Eye (tissue), 1 donor: ENCODE measurements at regions not wholly inside any gene's neighbourhood (a gene's known extent, or its start where the extent isn't known, plus 50 kb on each side); places are given as distances from the start of the nearest gene placed in this dataset.
A peak's percentile ranks its signal among the peaks of the same experiment; 100 is the strongest.
"Not testable (repeated sequence)": the region's sequence is repeated elsewhere in the genome, so short reads cannot be mapped to it uniquely, and the experiment has no call there.

Experiments
- DNase-seq: peaks from one replicate; pipeline ENCODE4 v3.0.0-alpha.2; 2015

DNA sequence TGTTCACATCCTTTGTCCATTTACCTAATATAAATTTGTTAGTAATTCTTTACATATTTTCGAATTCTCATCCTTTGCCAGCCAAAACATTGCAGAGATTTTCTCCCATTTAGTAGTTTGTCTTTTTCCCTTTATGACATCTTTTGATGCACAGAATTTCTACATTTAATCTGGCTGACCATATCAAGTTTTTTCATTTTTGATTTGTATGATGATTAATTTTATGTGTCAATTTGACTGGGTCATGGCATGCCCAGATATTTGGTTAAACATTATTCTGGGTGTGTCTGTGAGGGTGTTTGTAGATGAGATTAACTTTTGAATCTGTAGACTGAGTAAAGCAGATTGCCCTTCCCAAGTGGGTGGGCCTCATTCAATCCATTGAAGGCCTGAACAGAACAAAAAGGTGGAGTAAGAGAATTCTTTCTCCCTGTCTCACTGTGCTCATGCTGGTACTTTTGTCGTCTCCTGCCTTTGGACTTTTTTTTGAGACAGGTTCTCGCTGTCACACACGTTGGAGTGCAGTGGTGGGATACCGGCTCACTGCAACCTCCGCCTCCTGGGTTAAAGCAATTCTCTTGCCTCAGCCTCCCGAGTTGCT, 72.1 kb upstream of the EPB41L1 start:
- no peak for DNase-seq

DNA sequence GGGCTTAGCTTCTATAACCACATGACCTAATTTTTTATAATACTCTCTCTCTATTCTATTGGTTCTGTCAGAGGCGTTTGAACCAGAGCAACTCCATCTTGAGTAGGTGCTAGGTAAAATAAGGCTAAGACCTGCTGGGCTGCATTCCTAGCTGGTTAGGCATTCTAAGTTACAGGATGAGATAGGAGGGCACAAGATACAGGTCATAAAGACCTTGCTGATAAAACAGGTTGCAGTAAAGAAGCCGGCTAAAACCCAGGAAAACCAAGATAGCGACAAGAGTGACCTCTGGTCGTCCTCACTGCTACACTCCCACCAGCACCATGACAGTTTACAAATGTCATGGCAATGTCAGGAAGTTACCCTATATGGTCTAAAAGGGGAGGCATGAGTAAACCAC, 71.3 kb upstream of the EPB41L1 start:
- not testable (repeated sequence) for DNase-seq

DNA sequence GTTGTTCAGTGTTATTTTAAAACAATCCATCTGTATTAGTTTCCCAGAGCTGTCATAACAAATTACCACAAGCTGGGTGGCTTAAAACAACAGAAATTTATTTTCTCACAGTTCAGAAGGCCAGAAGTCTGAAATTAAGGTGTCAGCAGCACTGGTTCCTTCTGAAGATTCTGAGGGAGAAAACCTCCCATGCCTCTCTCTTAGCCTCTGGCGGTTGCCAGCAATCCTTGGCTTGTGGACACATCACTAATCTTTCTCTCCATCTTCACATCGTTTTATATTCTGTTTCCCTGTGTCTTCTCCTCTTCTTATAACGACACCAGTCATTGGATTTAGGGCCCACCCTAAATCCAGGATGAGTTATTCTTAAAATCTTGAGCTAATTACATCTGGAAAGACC, 70.2 kb upstream of the EPB41L1 start:
- no peak for DNase-seq

DNA sequence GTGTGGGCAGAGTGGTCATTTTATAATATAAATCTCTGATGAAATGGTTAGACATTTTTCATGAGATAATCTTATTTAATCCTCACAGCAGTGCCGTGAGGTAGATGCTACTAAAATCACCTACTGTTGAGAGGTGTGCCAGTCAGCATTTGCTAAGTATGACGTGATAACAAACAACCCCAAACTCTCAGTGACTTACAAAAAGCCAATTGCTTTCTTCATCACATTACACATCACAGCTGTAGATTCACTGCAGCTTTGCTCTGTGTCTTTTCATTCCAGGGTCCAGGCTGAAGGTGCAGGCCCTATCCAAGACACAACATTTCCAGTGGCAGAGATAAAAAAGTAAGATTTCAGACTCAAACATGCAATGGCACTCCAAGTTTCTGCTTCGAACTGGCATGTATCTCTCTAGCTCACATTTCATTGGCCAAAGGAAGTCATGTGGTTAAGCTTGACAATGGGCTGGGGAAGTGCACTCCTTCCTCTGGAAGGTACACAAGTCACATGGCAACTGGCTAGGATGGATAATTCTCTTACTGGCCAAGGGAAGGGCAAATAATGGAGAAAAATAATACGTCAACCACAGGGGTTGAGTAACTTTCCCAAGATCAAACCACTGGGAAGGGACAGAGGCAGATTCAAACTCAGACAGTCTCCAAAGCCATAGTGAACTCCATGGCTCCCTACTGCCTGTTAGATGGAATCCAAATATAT, 69.5 kb upstream of the EPB41L1 start:
- no peak for DNase-seq

DNA sequence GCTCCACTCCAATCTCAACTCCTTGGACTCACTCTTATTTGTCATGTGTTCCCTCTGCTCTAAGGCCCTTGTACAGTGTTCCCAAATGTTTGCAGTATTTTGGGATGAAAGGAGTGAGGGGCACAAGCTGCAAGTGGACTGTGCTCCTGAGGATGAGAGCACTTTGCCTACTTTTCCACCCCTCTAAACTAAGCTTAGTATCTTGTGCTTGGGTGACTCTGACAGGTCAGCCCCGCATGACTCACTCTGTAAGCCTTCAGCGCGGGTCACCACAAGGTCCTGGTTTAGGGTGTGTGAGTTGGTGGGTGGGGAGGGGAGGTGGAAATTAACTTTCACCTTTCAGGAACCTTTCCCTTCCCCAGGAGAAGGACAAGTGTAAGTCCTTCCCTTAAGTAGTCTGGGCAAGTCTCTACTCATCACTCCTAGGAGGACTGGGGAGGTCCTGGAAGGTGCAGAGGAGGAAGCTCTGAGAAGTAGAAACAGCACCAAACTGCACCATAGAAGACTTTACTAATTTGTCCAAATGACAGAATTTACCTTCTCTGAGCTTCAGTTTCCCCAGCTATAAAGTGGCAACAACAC, 68.8 kb upstream of the EPB41L1 start:
- no peak for DNase-seq

DNA sequence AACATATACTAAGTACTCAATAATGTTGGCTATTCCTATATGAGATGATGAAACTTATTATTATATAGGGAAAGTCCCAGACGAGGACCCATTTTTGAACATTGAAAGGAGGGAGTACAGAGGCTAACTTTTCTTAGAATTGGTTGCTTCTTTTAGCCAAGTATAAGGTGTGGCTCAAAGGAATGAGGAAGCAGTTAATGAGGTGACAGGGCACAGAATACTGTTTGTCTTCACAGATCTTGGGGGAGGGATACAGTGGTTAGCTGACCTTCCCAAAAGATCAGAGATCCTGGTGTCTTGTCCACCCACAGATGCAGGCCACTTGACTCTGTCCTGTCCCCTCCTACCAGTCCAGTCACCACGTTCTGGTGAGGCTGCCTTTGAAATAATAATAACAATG, 67.8 kb upstream of the EPB41L1 start:
- no peak for DNase-seq

DNA sequence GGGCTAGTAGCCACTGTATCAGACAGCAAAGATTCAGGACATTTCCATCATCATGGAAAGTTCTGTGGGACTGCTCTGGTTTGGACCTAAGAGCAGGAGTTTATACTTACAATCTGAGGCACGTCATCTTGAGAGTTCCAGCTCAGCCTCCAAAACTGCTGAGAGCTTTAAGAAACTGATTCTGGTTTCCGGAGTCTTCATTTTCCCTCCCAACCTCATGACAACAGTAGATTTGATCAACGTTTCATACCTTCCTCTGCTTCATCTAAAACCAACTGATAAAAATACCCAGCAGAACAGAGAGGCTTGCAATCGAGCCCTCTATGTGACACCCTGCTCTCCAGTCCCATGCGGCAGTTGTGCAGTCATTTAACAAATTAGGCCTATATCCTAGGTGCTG, 64.3 kb upstream of the EPB41L1 start:
- no peak for DNase-seq

DNA sequence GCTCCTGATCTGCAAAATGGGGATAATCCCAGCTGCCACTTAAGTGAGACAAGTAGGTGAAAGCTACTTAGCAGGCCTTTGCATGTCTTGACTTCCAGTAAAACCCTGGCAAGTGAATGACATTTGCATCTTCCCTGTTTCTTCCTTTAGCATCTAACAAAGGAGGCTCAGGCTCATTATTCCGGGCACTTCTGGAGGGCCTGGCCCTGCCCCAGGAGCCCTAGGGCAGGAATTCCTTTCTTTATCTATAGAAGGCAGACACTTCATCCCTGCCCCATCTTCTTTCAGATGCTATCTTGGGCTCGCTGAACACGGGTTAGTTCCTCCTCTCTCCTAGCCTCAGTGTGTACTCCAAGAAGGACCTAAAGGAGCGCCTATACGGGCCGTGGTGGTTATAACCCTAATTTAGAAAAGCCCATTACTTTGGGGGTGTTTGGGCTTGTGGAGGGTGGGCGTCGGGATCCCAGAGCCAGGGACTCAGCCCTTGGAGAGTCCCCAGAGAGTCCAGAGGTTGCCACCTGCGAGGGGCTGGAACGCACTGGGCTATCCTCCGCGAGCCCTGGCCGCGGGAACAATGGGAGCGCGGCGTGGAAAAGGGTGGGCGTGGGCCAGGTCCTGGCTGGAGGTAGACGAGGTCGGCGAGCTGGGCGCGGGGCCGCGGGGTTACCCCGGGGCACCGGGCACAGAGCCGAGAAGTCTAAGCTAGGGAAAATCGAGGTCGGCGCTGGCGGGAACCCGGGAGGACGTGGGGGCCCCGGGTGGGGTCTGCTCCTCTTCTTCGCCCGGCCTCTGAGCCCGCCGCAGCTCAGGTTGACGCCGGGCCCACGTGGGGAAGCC, 62.8 kb upstream of the EPB41L1 start:
- DNase-seq: peak; percentile 64

DNA sequence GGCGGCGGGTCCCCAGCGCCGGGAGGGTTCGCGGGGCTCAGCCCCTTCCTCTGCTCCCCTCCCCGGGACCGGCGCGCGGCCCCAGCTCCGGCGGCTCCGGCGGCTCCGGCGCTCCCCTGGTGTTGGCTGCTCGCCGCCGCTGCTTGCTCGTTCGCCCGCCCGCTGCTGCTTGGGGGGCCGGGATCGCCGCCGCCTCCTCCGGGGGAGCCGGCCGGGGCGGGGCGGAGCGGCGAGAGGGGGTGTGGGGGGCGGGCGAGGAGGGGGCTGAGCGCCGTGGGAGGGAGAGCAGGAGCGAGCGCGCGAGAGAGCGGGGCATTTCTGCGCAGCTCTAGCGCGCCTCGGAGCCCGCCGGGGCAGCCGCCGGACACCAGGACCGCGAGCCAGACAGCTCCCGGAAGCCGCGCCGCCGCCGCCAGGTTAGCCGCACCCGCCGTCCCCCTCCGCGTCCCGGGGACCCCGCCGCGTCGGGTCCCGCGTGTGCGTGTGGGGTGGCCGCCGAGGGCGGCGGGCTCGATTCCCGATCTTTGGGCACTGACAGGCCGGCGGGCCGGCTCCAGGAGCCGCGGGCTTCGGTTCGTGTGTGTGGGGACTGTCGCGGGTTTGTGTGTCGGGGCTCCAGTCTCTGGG, 62.0 kb upstream of the EPB41L1 start:
- peak; percentile 58 for DNase-seq

DNA sequence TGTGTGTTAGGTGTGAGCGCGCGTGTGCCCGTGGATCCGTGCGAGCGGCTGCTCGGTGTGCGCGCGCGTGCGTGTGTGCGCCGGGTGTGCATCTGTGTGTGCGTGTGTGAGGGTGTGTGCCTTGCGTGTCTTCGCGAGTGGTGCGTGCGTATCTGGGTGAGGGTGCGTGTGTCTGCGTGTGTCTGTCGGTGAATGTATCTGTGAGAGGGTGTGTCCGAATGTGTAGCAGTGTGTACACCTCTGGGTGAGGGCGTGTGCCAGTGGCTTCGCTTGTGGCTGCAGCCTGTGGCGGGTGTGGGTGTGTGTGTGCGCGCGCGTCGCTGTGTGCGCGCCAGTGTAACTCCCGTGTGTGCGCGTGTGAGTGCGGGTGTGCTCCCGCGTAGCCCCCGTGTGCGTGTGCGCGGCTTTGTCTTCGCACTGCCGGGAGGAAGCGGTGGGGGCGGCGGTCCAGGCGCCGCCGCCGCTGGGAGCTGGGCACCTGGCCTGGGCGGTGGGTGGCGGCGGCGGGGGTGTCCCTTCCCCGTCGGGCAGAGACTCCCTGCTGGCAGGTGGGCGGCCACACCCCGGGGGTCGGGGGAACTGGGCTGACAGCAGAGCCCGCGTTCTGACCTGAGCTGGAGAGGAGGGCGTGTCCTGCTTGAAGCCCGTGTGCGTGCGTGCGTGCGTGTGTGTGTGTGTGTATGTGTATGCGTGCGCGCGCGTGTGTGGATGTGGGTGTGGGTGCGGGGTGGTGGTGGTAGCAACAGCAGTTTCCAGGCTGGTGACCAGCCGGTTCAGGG, 61.3 kb upstream of the EPB41L1 start:
- DNase-seq: peak; percentile 72

DNA sequence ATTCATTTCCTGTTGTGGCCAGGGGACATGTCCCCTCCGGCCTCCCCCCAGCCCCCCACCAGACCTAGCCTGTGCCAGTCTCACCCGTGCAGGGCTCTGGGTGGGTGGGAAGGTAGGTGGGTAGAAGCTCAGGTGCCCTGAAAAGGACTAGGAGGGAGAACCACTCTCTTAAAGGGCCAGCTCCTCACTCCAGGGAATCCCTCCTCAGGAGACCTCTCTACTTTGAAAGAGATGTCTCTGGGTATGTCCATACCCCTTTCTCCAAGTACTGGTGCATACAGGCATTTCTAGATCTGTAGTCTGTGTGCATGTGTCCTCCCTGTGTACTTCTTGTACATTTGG, 60.8 kb upstream of the EPB41L1 start:
- no peak for DNase-seq

DNA sequence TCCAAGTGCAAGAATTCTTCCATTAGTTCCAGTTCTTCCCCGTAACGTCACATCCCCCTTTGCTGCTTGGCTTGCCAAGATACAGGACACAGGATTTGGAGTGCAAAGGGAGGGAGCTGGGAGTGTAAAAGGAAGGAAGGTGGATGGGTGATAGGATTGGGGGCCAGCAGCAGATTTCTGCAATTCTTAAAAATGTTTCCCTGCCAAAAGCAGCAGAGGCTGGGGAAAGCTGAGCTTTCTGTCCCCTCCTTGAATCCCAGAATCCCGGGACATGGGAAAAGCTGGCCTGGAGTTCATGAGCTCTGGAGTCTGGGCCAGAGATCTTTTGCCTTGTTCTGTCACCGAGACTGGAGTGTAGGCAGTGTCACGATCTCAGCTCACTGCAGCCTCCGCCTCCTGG, 60.0 kb upstream of the EPB41L1 start:
- DNase-seq: peak; percentile 65

DNA sequence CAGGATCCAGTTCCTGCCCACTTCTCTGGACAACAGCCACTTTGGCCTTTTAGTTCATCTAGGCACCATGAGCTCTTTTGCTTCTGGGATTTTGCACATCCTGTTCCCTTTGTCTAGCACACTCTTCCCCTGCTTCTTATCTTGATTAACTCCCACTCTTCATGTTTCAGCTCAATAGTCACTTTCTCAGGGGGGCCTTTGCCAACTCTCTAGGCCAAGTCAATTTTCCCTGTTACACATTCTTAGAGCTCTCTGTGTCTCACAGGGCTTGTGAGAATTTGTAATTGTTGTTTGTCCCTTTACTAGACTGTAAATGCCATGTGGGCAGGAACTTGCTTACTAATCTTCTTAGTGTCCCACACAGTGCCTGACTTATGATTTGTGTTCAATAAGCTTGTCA, 58.1 kb upstream of the EPB41L1 start:
- DNase-seq: no peak

DNA sequence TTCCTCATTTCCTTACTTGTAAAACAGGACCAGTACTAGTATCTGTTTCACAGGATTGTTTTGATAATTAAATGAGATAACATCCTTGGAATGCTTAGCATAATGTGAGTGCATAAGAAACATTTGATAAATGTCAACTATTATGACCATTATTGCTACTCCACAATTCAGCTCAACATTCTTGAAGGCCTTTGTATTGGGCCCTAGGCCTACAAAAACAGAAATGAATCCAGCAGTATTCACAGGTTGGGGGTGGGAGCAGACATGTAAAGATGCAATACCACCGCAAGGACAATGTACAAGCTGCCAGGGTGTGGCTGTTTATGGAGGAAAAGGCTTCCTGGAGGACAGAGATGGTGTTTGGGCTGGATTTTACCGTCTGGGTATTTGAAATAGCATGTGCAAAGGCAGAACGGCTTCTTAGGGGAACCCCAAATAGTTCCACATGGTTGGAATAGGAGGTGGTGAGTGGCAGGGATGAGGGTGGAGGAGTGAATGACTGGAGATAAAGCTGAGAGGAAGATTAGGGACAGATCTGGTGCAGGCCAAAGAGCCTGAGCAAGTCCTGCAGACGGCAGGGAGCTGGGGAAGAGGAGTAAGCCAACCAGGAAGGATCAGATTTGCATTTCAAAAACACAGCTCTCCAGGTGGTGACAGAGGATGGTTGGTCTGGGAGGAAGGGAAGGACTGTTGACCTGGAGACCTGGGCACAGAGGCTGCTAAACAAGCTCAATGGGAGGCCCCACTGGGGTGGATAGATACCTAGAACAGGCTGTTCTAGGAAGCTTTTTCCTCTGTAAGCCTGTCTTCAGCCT, 57.0 kb upstream of the EPB41L1 start:
- peak; percentile 25 for DNase-seq

DNA sequence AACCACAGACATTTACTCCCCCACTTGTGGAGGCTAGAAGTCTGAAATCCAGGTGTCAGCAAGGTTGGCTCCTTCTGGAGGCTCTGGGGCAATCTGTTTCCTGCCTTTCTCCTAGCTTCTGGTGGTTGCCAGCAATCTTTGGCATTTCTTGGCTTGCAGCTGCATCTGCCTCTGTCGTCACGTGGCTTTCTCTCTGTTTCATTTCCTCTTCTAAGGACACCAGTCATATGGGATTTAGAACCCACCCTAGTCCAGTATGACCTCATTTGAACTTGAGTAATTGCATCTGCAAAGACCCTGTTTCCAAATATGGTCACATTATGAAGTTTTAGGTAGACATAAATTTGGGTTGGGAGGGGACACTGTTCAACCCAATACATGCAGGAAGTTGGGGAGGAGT, 56.2 kb upstream of the EPB41L1 start:
- no peak for DNase-seq

DNA sequence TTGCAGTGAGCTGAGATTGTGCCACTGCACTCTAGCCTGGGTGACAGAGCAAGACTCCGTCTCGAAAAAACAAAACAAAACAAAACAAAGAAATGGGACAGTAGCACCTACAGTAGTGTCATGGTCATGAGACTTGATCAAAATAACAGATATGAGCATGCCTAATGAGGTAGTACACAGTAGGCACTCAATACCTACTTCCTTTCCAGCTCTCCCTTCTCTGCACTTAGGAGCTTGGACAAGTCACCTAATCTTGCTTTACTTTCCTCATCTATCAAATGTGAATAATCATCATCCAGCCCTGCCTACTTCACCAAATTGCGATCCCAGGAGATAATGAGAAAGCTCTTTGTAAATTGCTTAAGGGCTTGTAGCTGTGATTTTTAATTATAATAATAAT, 55.4 kb upstream of the EPB41L1 start:
- no peak for DNase-seq

DNA sequence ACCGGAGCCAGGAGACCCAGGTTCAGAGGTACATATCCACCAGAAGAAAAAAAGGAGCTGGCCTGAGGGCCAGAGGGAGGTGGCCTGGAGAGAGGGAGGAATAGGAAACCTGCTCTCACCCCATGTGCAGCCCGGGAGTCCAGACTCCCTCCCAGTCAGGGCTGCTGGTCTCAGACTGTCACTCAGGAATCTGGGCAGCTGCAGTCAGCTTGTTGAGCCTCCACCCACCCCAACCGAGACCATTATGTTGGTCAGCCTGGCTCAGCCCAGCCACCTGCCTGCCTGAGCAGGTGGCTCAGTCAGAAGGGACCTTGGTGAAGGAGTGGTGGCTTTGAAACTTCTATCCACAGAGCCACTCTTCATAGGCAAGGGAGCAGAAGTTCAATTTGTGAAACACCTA, 53.3 kb upstream of the EPB41L1 start:
- peak; percentile 32 for DNase-seq

DNA sequence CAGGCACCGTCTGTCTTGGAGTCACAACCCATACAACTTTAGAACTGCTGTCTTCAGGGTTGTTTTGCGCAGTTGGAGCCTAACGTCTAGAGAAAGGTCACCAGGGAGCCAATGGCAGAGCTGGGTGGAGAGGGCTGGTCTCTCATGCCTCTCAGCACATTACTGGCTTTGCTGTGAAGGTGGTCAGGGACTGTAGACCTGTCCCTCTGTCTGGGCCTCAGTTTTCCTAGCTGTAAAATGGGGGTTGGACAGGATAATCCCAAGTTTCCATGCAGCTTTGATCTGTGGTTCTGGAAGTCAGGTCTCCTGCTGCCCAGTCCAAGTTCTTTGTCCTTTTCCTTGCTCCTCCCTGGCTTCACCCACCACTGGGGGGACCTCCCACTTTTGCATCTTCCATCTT, 52.2 kb upstream of the EPB41L1 start:
- no peak for DNase-seq

DNA sequence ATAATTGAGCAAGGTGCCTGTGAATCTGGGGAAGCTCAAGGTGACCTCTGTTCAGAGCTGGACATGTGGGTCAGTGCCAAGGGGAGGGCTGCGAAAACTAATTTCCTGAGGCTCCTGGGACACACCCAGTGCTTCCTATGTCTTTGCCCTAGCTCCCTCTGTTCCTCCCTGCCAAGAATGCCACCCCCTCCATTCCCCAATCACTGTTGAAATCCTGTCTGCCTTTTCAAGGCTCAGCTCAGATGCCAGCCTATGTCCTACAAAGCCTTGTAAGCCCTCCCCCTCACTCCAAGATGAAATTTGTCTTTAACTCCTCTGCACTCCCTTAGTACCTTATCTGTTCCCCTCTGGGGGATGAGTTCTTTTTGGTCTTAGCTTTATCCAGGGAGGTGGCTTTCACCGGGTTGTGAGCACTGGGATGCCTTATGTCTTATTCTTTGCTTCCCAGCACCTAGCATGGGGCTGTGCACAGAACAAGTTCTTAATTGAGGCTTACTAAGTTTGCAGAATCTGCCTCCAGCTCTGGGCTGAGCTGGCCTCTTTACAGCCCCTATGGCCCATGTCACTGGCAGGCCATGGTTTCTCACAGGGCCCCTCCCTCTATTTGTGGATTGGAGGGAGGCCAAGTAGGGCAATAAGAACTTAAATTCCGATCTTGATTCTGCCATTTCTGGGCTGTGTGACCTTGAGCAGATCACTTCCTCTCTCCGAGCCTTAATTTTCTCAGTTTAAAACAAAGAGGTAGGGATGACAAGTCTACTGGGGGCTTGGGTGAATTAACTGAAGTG, 51.5 kb upstream of the EPB41L1 start:
- no peak for DNase-seq

DNA sequence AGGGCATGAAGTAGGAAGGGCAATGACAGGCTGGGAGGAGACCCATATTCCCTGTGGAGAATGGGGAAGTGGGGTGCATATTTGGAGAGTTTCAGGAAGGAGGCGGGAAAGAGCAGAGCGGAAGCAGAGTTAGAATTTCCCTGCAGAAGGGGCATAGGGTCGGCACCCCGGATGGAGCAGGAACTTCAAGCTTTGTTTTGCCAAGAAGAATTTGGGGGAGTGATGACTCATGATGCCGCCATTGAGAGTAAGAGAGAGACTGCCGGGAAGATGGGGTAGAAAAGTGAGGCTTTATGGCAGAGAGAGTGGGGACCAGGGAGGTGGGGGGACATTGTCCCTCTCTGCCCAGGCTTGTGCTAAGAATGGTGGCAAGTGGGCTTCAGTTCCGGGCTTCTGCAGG, 50.3 kb upstream of the EPB41L1 start:
- DNase-seq: no peak
